H1 (cell line): ENCODE measurements at regions not wholly inside any gene's neighbourhood (a gene's known extent, or its start where the extent isn't known, plus 50 kb on each side); places are given as distances from the start of the nearest gene placed in this dataset.

Source experiments
- BACH1 ChIP-seq: IDR thresholded peaks from 2 replicates; pipeline ENCODE4 v1.6.1; 2012; ENCODE audit warnings: low read length, improper control_type of control experiment
- CTCF ChIP-seq, 3 experiments: IDR thresholded peaks; 1 replicate in 2 of 3; 2 replicates in 1 of 3; pipeline versions ENCODE4 v1.5.1 to v1.6.1; 2011; ENCODE audit warnings: low read length in 3 of 3, mild to moderate bottlenecking in 3 of 3, inconsistent platforms in 2 of 3, low read depth in 1 of 3, moderate library complexity in 1 of 3; ENCODE audit not compliant: insufficient read depth in 1 of 3; ENCODE audit errors: control extremely low read depth in 1 of 3
- HDAC6 ChIP-seq: IDR thresholded peaks from one replicate; pipeline ENCODE4 v1.7.1; 2012; ENCODE audit warnings: low read depth, mild to moderate bottlenecking, inconsistent platforms, low read length, moderate library complexity

- TF ChIP-seq HDAC6: no peak
- TF ChIP-seq BACH1: no peak
- no peak for TF ChIP-seq CTCF (IDR thresholded peaks at IDR 0.05; ENCODE audit: control extremely low read depth in 1 of 3, insufficient read depth in 1 of 3, low read depth in 1 of 3, low read length in 3 of 3)
Observed at GRCh38 chr14:46378248-46378647, 273.3 kb downstream of the RPL10L start (continued).
